ENCODE measurements at regions not wholly inside any gene's neighbourhood (a gene's known extent, or its start where the extent isn't known, plus 50 kb on each side); places are given as distances from the start of the nearest gene placed in this dataset.
A peak's percentile ranks its signal among the peaks of the same experiment; 100 is the strongest.

DNA sequence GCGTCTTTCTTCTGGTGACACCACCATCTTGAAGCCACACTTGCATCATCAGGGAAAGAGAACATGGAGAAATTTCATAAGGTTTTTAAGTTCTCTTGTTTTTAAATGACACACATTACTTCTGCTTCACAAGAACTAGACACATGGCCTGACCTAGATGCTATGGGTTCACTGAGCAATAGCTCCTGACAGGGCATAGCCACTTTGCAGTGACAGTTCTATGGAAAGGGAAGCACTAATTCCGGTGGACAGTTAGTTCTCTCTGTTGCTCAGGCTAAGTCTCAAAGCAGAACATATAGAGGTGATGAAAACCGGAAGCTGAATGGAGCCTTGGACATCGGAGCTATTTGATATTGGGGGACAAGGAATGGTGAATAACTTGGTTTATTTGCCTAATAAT lies 940.1 kb upstream of the WWC1 start (continued):
- TF ChIP-seq ZC3H10 (CRISPR knock-in tag; IDR thresholded peaks at IDR 0.05) = no peak

DNA sequence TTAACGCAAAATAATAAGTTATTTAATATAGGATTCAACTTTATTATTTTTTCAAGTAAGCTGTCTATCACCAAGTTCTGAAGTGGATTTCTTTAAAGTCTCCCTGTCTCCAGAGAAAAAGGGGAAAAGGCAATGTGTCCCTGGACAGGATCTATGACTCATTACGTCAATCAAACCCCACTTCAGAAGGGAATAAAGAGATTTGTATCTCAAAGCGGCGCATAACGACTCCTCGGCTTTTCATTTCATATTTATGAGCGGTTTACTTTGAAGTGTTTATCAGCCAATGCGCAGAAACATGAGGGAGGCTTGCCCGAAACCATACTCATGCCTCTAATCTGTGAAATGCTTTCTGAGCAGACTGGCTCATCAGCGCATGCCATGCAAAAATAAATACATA lies 938.6 kb upstream of the WWC1 start:
- no peak for ATAC-seq
- TF ChIP-seq TOX (CRISPR knock-in tag; IDR thresholded peaks at IDR 0.05; ENCODE audit: borderline replicate concordance) (no peak), ISL1 (CRISPR knock-in tag; IDR thresholded peaks at IDR 0.05) (peak; percentile 9; the same call in 1 of the 2 replicates)

GRCh38 chr5:167355346-167355745 lies 936.1 kb upstream of the WWC1 start:
- TF ChIP-seq ISL1 (CRISPR knock-in tag; IDR thresholded peaks at IDR 0.05) = no peak
- TF ChIP-seq, protein P1, sequence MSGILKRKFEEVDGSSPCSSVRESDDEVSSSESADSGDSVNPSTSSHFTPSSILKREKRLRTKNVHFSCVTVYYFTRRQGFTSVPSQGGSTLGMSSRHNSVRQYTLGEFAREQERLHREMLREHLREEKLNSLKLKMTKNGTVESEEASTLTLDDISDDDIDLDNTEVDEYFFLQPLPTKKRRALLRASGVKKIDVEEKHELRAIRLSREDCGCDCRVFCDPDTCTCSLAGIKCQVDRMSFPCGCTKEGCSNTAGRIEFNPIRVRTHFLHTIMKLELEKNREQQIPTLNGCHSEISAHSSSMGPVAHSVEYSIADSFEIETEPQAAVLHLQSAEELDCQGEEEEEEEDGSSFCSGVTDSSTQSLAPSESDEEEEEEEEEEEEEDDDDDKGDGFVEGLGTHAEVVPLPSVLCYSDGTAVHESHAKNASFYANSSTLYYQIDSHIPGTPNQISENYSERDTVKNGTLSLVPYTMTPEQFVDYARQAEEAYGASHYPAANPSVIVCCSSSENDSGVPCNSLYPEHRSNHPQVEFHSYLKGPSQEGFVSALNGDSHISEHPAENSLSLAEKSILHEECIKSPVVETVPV (CRISPR knock-in tag; IDR thresholded peaks at IDR 0.05) = no peak
- TF ChIP-seq ESRRG (CRISPR knock-in tag; IDR thresholded peaks at IDR 0.05) = no peak
- no peak for TF ChIP-seq BACH2 (CRISPR knock-in tag; IDR thresholded peaks at IDR 0.05; ENCODE audit: borderline replicate concordance)
- no peak for TF ChIP-seq ZNF70 (CRISPR knock-in tag; IDR thresholded peaks at IDR 0.05)
- TF ChIP-seq OSR1 (CRISPR knock-in tag; IDR thresholded peaks at IDR 0.05) = no peak
- TF ChIP-seq CSDC2 (CRISPR knock-in tag; IDR thresholded peaks at IDR 0.05) = no peak
- TF ChIP-seq PPARA (CRISPR knock-in tag; IDR thresholded peaks at IDR 0.05; ENCODE audit: borderline replicate concordance) = no peak
- TF ChIP-seq, protein P2, sequence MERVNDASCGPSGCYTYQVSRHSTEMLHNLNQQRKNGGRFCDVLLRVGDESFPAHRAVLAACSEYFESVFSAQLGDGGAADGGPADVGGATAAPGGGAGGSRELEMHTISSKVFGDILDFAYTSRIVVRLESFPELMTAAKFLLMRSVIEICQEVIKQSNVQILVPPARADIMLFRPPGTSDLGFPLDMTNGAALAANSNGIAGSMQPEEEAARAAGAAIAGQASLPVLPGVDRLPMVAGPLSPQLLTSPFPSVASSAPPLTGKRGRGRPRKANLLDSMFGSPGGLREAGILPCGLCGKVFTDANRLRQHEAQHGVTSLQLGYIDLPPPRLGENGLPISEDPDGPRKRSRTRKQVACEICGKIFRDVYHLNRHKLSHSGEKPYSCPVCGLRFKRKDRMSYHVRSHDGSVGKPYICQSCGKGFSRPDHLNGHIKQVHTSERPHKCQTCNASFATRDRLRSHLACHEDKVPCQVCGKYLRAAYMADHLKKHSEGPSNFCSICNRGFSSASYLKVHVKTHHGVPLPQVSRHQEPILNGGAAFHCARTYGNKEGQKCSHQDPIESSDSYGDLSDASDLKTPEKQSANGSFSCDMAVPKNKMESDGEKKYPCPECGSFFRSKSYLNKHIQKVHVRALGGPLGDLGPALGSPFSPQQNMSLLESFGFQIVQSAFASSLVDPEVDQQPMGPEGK (CRISPR knock-in tag; IDR thresholded peaks at IDR 0.05; ENCODE audit: borderline replicate concordance) = no peak
- TF ChIP-seq, protein P3, sequence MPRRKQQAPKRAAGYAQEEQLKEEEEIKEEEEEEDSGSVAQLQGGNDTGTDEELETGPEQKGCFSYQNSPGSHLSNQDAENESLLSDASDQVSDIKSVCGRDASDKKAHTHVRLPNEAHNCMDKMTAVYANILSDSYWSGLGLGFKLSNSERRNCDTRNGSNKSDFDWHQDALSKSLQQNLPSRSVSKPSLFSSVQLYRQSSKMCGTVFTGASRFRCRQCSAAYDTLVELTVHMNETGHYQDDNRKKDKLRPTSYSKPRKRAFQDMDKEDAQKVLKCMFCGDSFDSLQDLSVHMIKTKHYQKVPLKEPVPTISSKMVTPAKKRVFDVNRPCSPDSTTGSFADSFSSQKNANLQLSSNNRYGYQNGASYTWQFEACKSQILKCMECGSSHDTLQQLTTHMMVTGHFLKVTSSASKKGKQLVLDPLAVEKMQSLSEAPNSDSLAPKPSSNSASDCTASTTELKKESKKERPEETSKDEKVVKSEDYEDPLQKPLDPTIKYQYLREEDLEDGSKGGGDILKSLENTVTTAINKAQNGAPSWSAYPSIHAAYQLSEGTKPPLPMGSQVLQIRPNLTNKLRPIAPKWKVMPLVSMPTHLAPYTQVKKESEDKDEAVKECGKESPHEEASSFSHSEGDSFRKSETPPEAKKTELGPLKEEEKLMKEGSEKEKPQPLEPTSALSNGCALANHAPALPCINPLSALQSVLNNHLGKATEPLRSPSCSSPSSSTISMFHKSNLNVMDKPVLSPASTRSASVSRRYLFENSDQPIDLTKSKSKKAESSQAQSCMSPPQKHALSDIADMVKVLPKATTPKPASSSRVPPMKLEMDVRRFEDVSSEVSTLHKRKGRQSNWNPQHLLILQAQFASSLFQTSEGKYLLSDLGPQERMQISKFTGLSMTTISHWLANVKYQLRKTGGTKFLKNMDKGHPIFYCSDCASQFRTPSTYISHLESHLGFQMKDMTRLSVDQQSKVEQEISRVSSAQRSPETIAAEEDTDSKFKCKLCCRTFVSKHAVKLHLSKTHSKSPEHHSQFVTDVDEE (CRISPR knock-in tag; IDR thresholded peaks at IDR 0.05) = no peak
- TF ChIP-seq ARNTL (CRISPR knock-in tag; IDR thresholded peaks at IDR 0.05; ENCODE audit: borderline replicate concordance, low read depth) = no peak
- ATAC-seq = no peak

GRCh38 chr5:167356374-167356773 lies 935.1 kb upstream of the WWC1 start:
- ATAC-seq = no peak
- TF ChIP-seq, protein P4, sequence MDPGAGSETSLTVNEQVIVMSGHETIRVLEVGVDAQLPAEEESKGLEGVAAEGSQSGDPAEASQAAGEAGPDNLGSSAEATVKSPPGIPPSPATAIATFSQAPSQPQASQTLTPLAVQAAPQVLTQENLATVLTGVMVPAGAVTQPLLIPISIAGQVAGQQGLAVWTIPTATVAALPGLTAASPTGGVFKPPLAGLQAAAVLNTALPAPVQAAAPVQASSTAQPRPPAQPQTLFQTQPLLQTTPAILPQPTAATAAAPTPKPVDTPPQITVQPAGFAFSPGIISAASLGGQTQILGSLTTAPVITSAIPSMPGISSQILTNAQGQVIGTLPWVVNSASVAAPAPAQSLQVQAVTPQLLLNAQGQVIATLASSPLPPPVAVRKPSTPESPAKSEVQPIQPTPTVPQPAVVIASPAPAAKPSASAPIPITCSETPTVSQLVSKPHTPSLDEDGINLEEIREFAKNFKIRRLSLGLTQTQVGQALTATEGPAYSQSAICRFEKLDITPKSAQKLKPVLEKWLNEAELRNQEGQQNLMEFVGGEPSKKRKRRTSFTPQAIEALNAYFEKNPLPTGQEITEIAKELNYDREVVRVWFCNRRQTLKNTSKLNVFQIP (CRISPR knock-in tag; IDR thresholded peaks at IDR 0.05; ENCODE audit: borderline replicate concordance, low read depth) = no peak
- no peak for TF ChIP-seq PPARA (CRISPR knock-in tag; IDR thresholded peaks at IDR 0.05; ENCODE audit: borderline replicate concordance)
- TF ChIP-seq, protein P2 (CRISPR knock-in tag; IDR thresholded peaks at IDR 0.05; ENCODE audit: borderline replicate concordance) = no peak
- no peak for TF ChIP-seq ESRRG (CRISPR knock-in tag; IDR thresholded peaks at IDR 0.05)
- TF ChIP-seq BACH2 (CRISPR knock-in tag; IDR thresholded peaks at IDR 0.05; ENCODE audit: borderline replicate concordance) = no peak
- TF ChIP-seq GLIS3 (CRISPR knock-in tag; IDR thresholded peaks at IDR 0.05) = no peak
- TF ChIP-seq, protein P5, sequence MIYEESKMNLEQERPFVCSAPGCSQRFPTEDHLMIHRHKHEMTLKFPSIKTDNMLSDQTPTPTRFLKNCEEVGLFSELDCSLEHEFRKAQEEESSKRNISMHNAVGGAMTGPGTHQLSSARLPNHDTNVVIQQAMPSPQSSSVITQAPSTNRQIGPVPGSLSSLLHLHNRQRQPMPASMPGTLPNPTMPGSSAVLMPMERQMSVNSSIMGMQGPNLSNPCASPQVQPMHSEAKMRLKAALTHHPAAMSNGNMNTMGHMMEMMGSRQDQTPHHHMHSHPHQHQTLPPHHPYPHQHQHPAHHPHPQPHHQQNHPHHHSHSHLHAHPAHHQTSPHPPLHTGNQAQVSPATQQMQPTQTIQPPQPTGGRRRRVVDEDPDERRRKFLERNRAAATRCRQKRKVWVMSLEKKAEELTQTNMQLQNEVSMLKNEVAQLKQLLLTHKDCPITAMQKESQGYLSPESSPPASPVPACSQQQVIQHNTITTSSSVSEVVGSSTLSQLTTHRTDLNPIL (CRISPR knock-in tag; IDR thresholded peaks at IDR 0.05; ENCODE audit: low read depth) = no peak
- TF ChIP-seq ZC3H10 (CRISPR knock-in tag; IDR thresholded peaks at IDR 0.05) = no peak
- TF ChIP-seq ISL1 (CRISPR knock-in tag; IDR thresholded peaks at IDR 0.05) = no peak
- no peak for TF ChIP-seq RARB (CRISPR knock-in tag; IDR thresholded peaks at IDR 0.05)
- TF ChIP-seq TCF4 (CRISPR knock-in tag; IDR thresholded peaks at IDR 0.05; ENCODE audit: borderline replicate concordance) = no peak
- TF ChIP-seq, protein P3 (CRISPR knock-in tag; IDR thresholded peaks at IDR 0.05) = no peak
- no peak for TF ChIP-seq CSDC2 (CRISPR knock-in tag; IDR thresholded peaks at IDR 0.05)
- TF ChIP-seq TOX (CRISPR knock-in tag; IDR thresholded peaks at IDR 0.05; ENCODE audit: borderline replicate concordance) = no peak
- no peak for TF ChIP-seq ARNTL (CRISPR knock-in tag; IDR thresholded peaks at IDR 0.05; ENCODE audit: borderline replicate concordance, low read depth)
- TF ChIP-seq SNAI2 (CRISPR knock-in tag; IDR thresholded peaks at IDR 0.05) = no peak
- TF ChIP-seq ZNF70 (CRISPR knock-in tag; IDR thresholded peaks at IDR 0.05) = no peak
- TF ChIP-seq ZFP30 (CRISPR knock-in tag; IDR thresholded peaks at IDR 0.05) = no peak

Data from SK-N-SH treated with all-trans-retinoic acid at 6 μM for 48 hours (cell line).